Esophagus squamous epithelium (tissue), 4 donors: ENCODE measurements at regions not wholly inside any gene's neighbourhood (a gene's known extent, or its start where the extent isn't known, plus 50 kb on each side); places are given as distances from the start of the nearest gene placed in this dataset.

ENCODE experiments used
- POLR2A ChIP-seq, 4 donors: fragments of 450-650 bp; IDR thresholded peaks; one replicate each; pipeline ENCODE4 v1.6.1; 2017; ENCODE audit warnings: antibody characterized with exemption in 4 of 4, mild to moderate bottlenecking in 4 of 4, moderate library complexity in 3 of 4
- TF ChIP-seq, protein P1 (sequence below), 6 experiments: fragments of 450-650 bp in 4 of 6; fragments of 200-600 bp in 2 of 6; sonication (generic) in 2 of 6; IDR thresholded peaks; one replicate each; pipeline ENCODE4 v1.5.1; 2016 to 2019; ENCODE audit warnings: antibody characterized with exemption in 6 of 6, mild to moderate bottlenecking in 4 of 6, moderate library complexity in 4 of 6

DNA sequence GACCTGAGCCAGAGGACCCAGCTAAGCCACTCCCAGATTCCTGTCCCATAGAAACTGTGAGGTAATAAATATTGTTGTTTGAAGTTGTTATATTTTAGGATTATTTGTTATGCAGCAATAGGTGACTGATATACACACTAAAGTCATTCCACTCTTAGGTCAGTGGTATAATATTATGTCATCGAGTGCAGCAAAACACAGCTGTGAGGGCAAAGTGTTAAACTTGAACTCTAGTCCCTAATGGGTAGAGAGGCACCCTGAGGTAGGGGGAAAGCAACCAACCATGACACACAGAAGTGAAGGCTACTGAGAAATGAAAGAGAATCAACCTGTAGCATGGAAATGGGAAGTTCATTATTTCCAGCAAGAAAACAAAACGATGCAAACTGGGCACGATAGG is 66.6 kb downstream of the ATXN3L start:
- TF ChIP-seq POLR2A (IDR thresholded peaks at IDR 0.05) = no peak
- TF ChIP-seq, protein P1, sequence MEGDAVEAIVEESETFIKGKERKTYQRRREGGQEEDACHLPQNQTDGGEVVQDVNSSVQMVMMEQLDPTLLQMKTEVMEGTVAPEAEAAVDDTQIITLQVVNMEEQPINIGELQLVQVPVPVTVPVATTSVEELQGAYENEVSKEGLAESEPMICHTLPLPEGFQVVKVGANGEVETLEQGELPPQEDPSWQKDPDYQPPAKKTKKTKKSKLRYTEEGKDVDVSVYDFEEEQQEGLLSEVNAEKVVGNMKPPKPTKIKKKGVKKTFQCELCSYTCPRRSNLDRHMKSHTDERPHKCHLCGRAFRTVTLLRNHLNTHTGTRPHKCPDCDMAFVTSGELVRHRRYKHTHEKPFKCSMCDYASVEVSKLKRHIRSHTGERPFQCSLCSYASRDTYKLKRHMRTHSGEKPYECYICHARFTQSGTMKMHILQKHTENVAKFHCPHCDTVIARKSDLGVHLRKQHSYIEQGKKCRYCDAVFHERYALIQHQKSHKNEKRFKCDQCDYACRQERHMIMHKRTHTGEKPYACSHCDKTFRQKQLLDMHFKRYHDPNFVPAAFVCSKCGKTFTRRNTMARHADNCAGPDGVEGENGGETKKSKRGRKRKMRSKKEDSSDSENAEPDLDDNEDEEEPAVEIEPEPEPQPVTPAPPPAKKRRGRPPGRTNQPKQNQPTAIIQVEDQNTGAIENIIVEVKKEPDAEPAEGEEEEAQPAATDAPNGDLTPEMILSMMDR (IDR thresholded peaks at IDR 0.05) = no peak
